ENCODE measurements at regions not wholly inside any gene's neighbourhood (a gene's known extent, or its start where the extent isn't known, plus 50 kb on each side); places are given as distances from the start of the nearest gene placed in this dataset.
"Not testable (repeated sequence)": the region's sequence is repeated elsewhere in the genome, so short reads cannot be mapped to it uniquely, and the experiment has no call there.

DNA sequence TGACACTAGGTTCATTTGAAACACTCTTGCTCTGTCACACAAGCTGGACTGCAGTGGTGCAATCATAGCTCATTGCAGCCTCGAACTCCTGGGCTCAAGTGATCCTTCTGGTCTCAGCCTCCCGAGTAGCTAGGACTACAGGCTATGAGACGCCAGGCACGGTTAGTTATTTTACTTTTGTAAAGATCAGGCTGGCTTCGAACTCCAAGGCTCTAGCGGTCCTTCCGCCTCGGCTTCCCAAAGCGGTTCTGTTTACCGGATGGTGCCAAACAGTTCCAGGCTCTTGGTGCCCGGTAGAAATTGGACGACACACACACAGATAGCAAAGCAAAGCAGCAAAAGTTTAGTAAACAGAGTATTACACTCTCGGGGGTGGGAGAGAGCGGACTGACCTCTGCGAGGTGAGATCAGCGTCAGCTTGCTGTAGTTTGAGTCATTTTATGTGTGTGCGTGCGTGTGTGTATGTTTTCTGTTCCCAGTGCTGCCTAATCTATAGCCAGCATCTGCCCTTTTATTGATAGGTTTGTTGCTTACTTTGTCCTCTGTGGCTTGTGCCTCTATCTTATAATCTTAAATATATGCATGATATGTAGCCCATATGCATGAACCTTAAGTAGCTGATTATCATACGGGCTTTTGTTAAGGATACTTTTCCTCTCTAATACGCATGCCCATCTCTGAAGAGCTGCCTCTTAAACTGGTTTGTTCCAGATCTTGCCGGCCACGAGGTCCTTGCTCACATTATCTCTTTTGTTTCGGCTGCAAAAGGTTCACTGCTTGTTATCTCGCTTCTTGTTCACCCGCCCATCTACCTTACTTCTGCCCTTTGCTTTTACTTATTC is 75.2 kb downstream of the OR2B2 start:
- Histone ChIP-seq H3K4me3 (ENCODE audit: insufficient read depth, low read depth, low read length) (peak overlapping the region; percentile 76), H3K27me3 (ENCODE audit: control insufficient read depth, insufficient read depth, low read length, poor library complexity, severe bottlenecking) (no peaks in the 10 kb centered on the region)

DNA sequence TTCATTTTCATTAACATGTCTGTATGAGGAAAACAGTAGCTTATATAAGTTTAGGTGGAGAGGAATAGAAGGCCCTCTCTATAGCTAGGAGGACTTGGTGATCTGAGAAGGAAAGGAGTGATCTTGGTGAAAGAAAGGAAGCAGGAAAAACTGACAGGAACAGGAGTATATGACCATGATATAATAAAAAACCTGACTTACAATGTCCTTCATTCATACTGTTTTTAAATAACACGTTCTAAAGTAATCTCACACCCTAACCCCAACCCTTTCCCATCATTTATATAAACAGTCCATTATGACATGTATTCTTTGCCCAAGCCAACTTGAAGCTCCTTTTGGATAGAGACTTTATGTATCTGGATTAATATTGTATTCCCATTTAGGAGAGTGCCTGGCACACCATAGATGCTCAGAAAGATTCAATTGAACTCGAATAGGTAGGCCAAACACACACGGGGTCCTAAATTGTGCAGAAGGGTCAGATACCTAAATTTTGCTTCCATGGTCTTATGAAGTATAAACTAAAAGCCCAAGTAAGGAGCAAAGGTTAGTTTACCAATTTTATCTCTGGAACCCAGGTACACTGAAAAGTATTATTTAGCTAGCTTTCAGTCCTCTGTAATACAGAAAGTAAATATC is 75.9 kb downstream of the OR2B2 start:
- 57 to 62% methylated on average over 3 of the region's 3 CpGs for WGBS, 2 experiments
- Histone ChIP-seq H3K9me3 (ENCODE audit: control insufficient read depth, low read length) (no peaks in the 10 kb centered on the region), H3K27ac (ENCODE audit: insufficient read depth, low read depth, low read length, poor library complexity, severe bottlenecking) (peak overlapping the region; percentile 100), H3K27me3 (ENCODE audit: control insufficient read depth, insufficient read depth, low read length, poor library complexity, severe bottlenecking) (no peaks in the 10 kb centered on the region), H3K4me1 (ENCODE audit: control insufficient read depth, insufficient read depth, low read length) (peaks cover 8% of the 10 kb centered on the region), H3K4me3 (ENCODE audit: insufficient read depth, low read depth, low read length) (peak overlapping the region; percentile 76), H3K36me3 (ENCODE audit: control insufficient read depth, insufficient read depth, low read length) (no peaks in the 10 kb centered on the region)

More for the DNA sequence above, 75.2 kb downstream of the OR2B2 start:
- Histone ChIP-seq H3K36me3 (ENCODE audit: control insufficient read depth, insufficient read depth, low read length) (no peaks in the 10 kb centered on the region), H3K4me1 (ENCODE audit: control insufficient read depth, insufficient read depth, low read length) (peaks cover 8% of the 10 kb centered on the region), H3K9me3 (ENCODE audit: control insufficient read depth, low read length) (no peaks in the 10 kb centered on the region), H3K27ac (ENCODE audit: insufficient read depth, low read depth, low read length, poor library complexity, severe bottlenecking) (peak overlapping the region; percentile 100)
- 2 to 3% methylated on average over 25 of the region's 25 CpGs for WGBS, 2 experiments

DNA sequence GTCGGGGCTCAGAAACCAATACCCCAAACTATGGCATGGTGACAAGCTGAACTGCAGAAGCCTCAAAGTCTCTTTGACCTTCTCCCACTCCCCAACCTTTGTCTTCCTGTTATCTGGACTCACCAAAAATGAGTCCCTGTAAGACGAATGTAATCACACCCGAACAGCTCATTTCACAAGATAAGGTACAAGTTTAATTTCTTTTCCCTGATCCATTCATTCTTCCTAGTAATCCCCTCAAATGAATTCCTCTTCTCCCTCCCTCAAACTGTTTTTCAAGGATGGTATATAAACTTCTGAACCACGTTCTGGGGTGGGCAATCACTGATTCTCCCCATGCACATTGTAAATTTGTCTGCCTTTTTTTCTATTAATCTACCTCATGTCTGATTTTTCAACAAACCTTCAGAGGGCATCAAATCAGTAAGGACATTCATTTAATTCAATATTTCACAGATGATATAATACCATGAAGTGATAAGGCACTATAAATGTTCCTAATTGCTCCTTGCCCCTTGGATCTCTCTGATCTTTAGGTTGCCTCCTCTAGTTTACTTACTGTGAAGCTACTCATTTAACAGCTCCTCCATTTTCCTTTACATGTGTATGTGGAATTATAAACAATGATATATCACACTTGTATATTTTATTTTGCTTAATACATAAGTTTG is 77.2 kb downstream of the OR2B2 start:
- no peak overlapping the region for H3K4me3 ChIP-seq (ENCODE audit: insufficient read depth, low read depth, low read length)
- WGBS, 2 experiments: 87 to 89% methylated on average over 4 of the region's 4 CpGs

DNA sequence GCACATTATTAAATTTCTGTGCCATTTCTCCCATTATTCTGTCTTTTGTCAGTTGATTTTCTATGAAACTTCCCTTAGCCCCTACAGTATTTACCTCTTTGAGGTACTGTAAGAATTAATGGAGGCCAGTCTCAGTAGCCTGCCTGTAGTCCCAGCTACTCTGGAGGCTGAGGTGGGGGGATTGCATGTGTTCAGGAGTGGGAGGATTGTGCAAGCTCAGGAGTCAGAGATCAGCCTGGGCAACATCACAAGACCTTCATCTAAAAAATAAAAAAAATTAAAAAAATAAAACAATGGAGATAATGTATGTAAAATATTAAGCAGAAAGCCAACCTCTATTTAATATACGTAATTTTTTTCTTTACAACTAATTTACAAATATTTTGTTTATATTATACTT is 77.8 kb downstream of the OR2B2 start:
- WGBS, 2 experiments: no CpG with 5 or more reads among the region's 1 CpG

More for the DNA sequence above, 77.2 kb downstream of the OR2B2 start:
- Histone ChIP-seq H3K36me3 (ENCODE audit: control insufficient read depth, insufficient read depth, low read length) (no peaks in the 10 kb centered on the region), H3K4me1 (ENCODE audit: control insufficient read depth, insufficient read depth, low read length) (peaks cover 8% of the 10 kb centered on the region), H3K27me3 (ENCODE audit: control insufficient read depth, insufficient read depth, low read length, poor library complexity, severe bottlenecking) (no peaks in the 10 kb centered on the region), H3K9me3 (ENCODE audit: control insufficient read depth, low read length) (no peaks in the 10 kb centered on the region), H3K27ac (ENCODE audit: insufficient read depth, low read depth, low read length, poor library complexity, severe bottlenecking) (no peak overlapping the region)

DNA sequence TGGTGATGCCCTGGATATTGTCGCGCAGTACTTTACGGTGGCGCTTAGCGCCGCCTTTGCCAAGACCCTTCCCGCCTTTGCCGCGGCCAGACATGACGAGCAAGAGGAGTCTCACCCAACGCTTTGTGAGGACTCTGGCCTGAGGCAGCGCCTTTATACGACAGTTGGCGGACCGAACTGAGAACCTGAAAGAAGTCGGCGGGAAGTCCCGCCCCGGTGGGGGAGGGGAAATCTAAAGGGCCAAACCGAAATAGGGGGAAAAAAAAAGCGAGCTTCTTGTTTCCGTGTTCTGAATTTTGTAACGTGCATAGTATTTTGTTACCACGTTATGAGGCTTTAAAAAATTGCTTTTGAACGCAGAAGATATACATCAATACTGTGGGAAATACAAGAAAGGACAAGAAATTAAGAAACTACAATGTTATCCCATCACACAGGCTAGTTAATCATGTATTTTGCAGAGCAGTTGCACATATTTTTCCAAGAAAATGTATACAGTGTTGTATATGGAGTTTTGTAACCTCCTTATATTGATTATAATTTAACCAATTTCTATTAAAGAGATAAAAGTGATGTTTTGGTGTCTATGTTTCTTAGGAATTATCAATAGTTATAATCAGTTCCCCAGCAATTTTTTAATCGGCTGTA is 80.6 kb downstream of the OR2B2 start:
- not testable (repeated sequence) for H3K9me3 ChIP-seq (ENCODE audit: control insufficient read depth, low read length); H3K27me3 ChIP-seq (ENCODE audit: control insufficient read depth, insufficient read depth, low read length, poor library complexity, severe bottlenecking); H3K4me1 ChIP-seq (ENCODE audit: control insufficient read depth, insufficient read depth, low read length); H3K36me3 ChIP-seq (ENCODE audit: control insufficient read depth, insufficient read depth, low read length)
- Histone ChIP-seq H3K4me3 (ENCODE audit: insufficient read depth, low read depth, low read length) (peak overlapping the region; percentile 88), H3K27ac (ENCODE audit: insufficient read depth, low read depth, low read length, poor library complexity, severe bottlenecking) (peak overlapping the region; percentile 60)
- 0 to 1% methylated on average over 20 to 21 of the region's 26 CpGs for WGBS, 2 experiments

More for the DNA sequence above, 77.8 kb downstream of the OR2B2 start:
- Histone ChIP-seq H3K4me3 (ENCODE audit: insufficient read depth, low read depth, low read length) (no peak overlapping the region), H3K36me3 (ENCODE audit: control insufficient read depth, insufficient read depth, low read length) (no peaks in the 10 kb centered on the region), H3K27ac (ENCODE audit: insufficient read depth, low read depth, low read length, poor library complexity, severe bottlenecking) (no peak overlapping the region), H3K4me1 (ENCODE audit: control insufficient read depth, insufficient read depth, low read length) (peaks cover 8% of the 10 kb centered on the region), H3K27me3 (ENCODE audit: control insufficient read depth, insufficient read depth, low read length, poor library complexity, severe bottlenecking) (no peaks in the 10 kb centered on the region), H3K9me3 (ENCODE audit: control insufficient read depth, low read length) (no peaks in the 10 kb centered on the region)

DNA sequence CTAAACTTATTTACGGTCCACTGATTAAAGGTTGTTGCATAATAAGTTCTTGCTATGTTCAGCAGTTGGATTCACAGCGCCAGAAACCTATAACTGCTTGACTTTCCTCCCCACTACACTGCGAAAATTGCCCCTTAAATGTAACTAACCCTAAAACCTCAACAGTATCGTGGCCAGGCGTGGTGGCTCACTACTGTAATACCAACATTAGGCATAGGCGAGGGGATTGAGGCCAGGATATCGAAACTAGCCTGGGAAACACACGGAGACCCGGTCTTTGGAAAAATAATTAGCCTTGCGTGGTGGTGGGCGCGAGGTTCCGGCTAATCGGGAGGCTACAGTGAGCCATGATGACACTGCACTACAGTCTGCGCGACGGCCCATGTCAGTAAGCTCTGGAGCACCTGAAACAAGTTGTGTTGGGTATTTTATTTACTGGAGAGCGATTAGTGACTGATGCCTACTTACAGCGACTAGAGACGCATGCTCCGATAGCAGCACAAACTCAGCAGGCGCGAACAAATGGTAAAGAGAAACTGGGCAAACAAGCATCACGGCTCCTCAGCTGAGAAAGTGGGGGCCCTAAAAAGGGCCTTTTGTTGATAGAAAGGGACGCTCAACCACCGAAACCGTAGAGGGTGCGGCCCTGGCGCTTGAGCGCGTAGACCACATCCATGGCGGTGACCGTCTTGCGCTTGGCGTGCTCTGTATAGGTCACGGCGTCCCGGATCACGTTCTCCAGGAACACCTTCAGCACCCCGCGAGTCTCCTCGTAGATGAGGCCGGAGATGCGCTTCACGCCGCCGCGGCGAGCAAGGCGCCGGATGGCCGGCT is 81.4 kb downstream of the OR2B2 start:
- H3K9me3 ChIP-seq (ENCODE audit: control insufficient read depth, low read length); H3K4me1 ChIP-seq (ENCODE audit: control insufficient read depth, insufficient read depth, low read length); H3K27me3 ChIP-seq (ENCODE audit: control insufficient read depth, insufficient read depth, low read length, poor library complexity, severe bottlenecking); H3K36me3 ChIP-seq (ENCODE audit: control insufficient read depth, insufficient read depth, low read length): not testable (repeated sequence)
- H3K4me3 ChIP-seq (ENCODE audit: insufficient read depth, low read depth, low read length): peak overlapping the region; percentile 88
- H3K27ac ChIP-seq (ENCODE audit: insufficient read depth, low read depth, low read length, poor library complexity, severe bottlenecking): peak overlapping the region; percentile 95
- 1% methylated on average over 25 to 27 of the region's 52 CpGs for WGBS, 2 experiments

DNA sequence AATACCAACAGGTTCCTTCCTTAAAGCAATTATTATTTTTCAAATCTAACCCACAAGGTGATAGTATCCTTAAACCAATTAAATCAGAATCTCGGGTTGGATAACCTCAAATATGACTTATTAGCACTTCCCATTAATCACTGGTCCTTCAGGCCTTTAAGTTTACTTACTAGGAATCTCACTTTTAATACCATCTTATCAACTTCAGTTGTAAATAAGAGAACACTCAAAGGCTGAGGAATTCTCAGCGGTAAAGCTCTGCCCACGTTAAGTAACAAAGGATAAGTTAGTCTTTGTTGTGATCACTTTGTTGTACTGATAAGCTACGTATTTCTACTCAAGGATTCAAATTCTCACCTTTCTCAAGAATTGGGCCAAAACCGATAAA is 82.0 kb downstream of the OR2B2 start:
- no peaks in the 10 kb centered on the region for H3K27me3 ChIP-seq (ENCODE audit: control insufficient read depth, insufficient read depth, low read length, poor library complexity, severe bottlenecking)
- H3K36me3 ChIP-seq (ENCODE audit: control insufficient read depth, insufficient read depth, low read length): peaks cover 6% of the 10 kb centered on the region
- H3K9me3 ChIP-seq (ENCODE audit: control insufficient read depth, low read length): no peaks in the 10 kb centered on the region
- H3K27ac ChIP-seq (ENCODE audit: insufficient read depth, low read depth, low read length, poor library complexity, severe bottlenecking): peak overlapping the region; percentile 95
- WGBS, 2 experiments: 4 to 11% methylated on average over 4 to 5 of the region's 5 CpGs
- peaks cover 5% of the 10 kb centered on the region for H3K4me1 ChIP-seq (ENCODE audit: control insufficient read depth, insufficient read depth, low read length)
- peak overlapping the region; percentile 88 for H3K4me3 ChIP-seq (ENCODE audit: insufficient read depth, low read depth, low read length)

DNA sequence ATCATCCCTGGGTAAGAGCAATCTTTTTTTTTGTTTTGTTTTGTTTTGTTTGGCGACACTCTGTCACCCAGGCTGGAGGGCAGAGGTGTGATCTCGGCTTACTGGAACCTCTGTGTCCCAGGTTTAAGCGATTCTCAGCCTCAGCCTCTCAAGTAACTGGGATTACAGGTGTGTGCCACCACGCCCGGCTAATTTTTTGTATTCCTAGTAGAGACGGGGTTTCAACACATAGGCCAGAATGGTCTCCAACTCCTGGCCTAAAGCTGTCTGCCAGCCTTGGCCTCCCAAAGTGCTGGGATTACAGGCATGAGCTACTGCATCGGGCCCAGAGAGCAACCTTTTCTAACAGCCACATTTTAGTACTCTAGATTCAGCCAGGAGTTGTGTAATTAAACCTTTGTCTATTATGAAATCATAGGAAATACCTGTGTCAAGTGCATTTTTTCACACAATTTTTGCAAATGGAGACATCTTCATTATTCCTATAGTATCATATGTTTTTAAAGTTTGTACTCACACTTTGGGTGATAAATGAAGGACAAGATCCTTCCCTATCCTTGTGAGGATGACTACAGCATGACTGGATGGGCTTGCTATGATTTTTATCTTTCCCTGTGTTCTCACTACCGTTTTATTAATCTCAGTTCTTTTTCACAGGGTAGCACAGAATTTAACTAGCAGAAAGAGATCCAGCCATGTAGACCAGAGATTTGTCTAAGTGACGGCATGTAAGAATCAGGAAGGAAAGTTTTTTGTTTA is 82.6 kb downstream of the OR2B2 start:
- Histone ChIP-seq H3K4me1 (ENCODE audit: control insufficient read depth, insufficient read depth, low read length) (no peaks in the 10 kb centered on the region), H3K27ac (ENCODE audit: insufficient read depth, low read depth, low read length, poor library complexity, severe bottlenecking) (no peak overlapping the region), H3K27me3 (ENCODE audit: control insufficient read depth, insufficient read depth, low read length, poor library complexity, severe bottlenecking) (no peaks in the 10 kb centered on the region), H3K9me3 (ENCODE audit: control insufficient read depth, low read length) (no peaks in the 10 kb centered on the region), H3K36me3 (ENCODE audit: control insufficient read depth, insufficient read depth, low read length) (peaks cover 6% of the 10 kb centered on the region), H3K4me3 (ENCODE audit: insufficient read depth, low read depth, low read length) (peak overlapping the region; percentile 88)
- WGBS, 2 experiments: 88% methylated on average over 9 of the region's 9 CpGs

DNA sequence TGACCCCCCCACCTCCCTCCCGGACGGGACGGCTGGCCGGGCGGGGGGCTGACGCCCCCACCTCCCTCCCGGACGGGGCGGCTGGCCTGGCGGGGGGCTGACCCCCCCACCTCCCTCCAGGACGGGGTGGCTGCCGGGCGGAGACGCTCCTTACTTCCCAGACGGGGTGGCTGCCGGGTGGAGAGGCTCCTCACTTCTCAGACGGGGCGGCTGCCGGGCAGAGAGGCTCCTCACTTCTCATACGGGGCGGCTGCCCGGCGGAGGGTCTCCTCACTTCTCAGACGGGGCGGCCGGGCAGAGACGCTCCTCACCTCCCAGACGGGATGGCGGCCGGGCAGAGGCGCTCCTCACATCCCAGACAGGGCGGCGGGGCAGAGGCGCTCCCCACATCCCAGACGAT is 84.7 kb downstream of the OR2B2 start:
- 94 to 96% methylated on average over 25 to 27 of the region's 35 CpGs for WGBS, 2 experiments

More for the DNA sequence above, 84.7 kb downstream of the OR2B2 start:
- not testable (repeated sequence) for H3K9me3 ChIP-seq (ENCODE audit: control insufficient read depth, low read length); H3K27ac ChIP-seq (ENCODE audit: insufficient read depth, low read depth, low read length, poor library complexity, severe bottlenecking); H3K27me3 ChIP-seq (ENCODE audit: control insufficient read depth, insufficient read depth, low read length, poor library complexity, severe bottlenecking); H3K36me3 ChIP-seq (ENCODE audit: control insufficient read depth, insufficient read depth, low read length); H3K4me1 ChIP-seq (ENCODE audit: control insufficient read depth, insufficient read depth, low read length); H3K4me3 ChIP-seq (ENCODE audit: insufficient read depth, low read depth, low read length)

Data from ectodermal cell (in vitro differentiated cells).